Astrocyte of the cerebellum (primary cell): ENCODE measurements at regions not wholly inside any gene's neighbourhood (a gene's known extent, or its start where the extent isn't known, plus 50 kb on each side); places are given as distances from the start of the nearest gene placed in this dataset.

Source experiments
- DNase-seq: peaks from one replicate; pipeline ENCODE4 v3.0.0-alpha.2; 2011; ENCODE audit warnings: low read depth
- H3K4me3 ChIP-seq: 2 replicates; pipeline ENCODE4 v1.5.1; 2011; ENCODE audit warnings: mild to moderate bottlenecking, low read depth, low read length, moderate library complexity
- in situ Hi-C: cut with HindIII; loops from 2 replicates; pipeline ENCODE4 v1.10.0; 2017; ENCODE audit warnings: low sequenced_read_pairs
- TF ChIP-seq, protein P1 (sequence below): IDR thresholded peaks from 2 replicates; pipeline ENCODE4 v1.5.1; 2012; ENCODE audit warnings: low read length, low read depth, moderate library complexity, mild to moderate bottlenecking; ENCODE audit errors: missing control alignments

DNA sequence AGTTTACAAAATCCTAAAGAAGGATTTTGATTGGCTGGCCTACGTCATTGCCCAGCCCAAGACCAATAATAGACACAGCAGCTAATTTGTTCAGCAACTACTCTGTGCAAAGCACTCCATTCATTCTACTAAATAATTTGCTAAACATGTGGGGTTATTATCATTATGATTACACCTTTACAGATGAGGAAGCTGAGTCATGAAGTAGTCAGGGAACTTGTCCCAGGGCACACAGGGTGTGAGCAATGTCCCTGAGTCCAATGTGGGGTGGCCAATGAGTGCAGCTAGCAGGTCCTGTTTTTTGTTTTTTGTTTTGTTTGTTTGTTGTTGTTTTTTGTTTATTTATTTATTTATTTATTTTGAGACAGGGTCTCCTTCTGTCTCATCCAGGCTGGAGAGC, 183.6 kb downstream of the ABHD5 start:
- in situ Hi-C loops = no loop called here
- no peak for DNase-seq
- no peak overlapping the region for H3K4me3 ChIP-seq
- TF ChIP-seq, protein P1, sequence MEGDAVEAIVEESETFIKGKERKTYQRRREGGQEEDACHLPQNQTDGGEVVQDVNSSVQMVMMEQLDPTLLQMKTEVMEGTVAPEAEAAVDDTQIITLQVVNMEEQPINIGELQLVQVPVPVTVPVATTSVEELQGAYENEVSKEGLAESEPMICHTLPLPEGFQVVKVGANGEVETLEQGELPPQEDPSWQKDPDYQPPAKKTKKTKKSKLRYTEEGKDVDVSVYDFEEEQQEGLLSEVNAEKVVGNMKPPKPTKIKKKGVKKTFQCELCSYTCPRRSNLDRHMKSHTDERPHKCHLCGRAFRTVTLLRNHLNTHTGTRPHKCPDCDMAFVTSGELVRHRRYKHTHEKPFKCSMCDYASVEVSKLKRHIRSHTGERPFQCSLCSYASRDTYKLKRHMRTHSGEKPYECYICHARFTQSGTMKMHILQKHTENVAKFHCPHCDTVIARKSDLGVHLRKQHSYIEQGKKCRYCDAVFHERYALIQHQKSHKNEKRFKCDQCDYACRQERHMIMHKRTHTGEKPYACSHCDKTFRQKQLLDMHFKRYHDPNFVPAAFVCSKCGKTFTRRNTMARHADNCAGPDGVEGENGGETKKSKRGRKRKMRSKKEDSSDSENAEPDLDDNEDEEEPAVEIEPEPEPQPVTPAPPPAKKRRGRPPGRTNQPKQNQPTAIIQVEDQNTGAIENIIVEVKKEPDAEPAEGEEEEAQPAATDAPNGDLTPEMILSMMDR = no peak

DNA sequence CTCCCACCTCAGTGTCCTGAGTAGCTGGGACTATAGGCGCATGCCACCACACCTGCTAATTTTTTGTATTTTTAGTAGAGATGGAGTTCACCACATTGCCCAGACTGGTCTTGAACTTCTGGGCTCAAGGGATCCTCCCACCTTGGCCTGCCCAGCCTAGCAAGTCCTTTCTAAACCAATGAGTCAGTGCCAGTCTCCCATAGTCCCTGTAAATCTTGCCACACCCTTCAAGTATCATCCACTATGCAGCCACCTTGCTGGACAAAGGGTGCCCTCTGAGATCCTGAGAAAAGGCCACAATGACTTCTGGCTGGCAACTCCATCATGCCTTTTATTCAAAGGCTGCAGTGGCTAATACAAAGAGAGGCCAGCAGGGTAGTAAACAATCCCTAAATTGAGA, 184.0 kb downstream of the ABHD5 start:
- TF ChIP-seq, protein P1 = no peak
- DNase-seq = no peak
- H3K4me3 ChIP-seq = no peak overlapping the region
- in situ Hi-C loops = no loop called here

DNA sequence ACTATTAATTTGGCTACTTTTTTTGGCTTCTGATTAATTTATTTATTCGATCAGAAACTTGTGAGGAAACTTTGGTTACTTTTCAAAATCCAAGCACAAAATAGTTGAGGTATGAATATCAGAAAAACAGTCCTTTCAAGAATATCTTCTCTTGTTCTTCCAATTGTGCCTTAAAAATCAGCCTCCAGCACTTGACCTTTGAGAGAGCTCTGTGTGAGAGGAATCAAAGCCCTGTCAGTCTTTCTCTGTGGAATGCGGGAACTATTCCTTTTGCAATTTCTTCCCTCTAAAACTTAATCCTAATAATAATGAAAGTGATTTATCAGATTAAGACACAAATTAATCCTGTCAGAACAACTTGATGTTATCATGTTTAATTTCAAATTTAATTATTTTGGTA, 185.9 kb downstream of the ABHD5 start:
- in situ Hi-C loops = no loop called here
- H3K4me3 ChIP-seq = no peak overlapping the region
- no peak for DNase-seq
- TF ChIP-seq, protein P1 = no peak

DNA sequence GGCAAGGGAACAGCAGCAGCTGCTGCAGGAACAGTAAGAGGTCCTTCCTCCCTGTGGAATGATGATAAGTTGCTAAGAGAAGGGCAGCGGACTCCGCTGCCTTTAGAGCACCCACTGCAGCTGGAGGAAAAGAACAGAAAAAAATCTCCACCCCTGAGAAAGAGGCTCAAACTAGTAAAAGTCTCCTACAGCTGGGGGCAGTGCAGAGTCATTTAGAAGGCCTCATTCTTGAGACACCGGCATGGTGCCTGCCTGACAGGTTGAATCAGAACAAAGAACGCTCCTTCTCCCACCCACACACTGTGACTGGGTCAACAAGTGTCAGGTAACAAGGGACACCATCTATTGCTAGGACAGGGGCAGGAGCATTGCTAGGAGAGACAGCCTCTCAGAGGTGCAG, 188.4 kb downstream of the ABHD5 start:
- TF ChIP-seq, protein P1 = peak; percentile 34
- no peak overlapping the region for H3K4me3 ChIP-seq
- no peak for DNase-seq
- in situ Hi-C loops = no loop called here

DNA sequence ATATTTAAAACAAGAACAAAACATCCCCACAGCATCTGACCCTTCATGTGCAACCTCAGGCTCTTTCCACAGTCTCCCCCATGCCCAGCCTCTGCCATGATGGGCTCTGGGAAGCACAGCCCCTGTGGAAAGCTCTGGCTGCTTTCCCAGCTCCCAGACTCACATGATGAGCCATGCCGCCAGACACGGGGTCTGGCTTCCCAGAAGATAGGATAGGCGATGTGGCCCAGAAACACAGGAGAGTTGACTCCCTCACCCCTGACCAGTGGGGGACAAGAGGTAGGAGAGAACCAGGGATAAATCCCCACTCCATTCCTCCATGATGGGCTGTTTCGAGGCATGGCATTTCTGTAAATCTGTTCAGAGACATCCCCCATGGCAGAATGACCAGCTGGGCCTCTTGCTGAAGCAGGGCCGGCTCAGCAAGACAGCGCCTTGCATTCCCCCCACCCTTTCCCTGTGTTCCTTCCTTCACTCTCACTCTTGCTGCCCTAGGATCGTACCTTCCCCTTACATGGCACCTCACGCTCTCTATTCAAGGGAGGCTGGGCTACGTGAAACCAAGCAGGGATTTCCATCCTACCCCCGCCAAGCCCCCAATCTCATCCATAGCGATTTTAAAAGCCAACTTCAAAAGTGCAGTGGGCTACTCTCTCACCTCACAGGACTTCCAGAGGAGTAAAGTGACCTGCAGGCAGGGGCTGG, 192.4 kb downstream of the ABHD5 start:
- in situ Hi-C loops = no loop called here
- H3K4me3 ChIP-seq = no peak overlapping the region
- TF ChIP-seq, protein P1 = no peak
- no peak for DNase-seq

DNA sequence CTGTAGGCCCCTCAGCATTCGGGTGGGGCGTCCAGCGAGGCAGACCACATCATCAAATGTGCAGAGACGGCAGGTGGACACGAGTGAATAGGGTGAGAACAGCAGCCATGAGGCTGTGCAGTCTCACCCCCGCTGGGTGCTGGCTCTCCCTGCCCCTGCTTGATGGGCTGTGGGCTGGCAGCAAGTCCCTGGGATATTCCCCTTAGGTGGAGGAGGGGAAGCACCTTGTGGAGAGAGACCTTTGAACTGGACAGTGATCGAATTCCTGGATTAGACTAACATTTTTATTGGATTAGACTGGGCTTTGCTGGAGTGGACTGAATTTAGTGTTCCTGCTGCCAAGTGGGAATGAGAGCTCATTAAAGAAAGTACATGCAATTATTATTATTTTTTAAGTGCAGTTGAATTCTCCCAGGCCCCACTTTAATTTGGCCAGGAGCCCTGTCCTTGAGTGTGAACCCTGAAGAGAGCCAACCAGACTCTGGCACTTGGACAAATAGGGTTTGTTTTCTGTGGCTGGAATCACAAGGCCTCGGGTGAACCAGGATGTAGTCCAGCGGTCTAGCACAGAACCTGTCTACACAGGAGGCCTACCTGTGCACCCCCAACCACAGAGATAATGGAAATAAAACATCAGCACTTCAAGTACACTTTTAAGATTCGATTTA, 193.1 kb downstream of the ABHD5 start:
- TF ChIP-seq, protein P1 = no peak
- H3K4me3 ChIP-seq = no peak overlapping the region
- no peak for DNase-seq
- in situ Hi-C loops = no loop called here
